HepG2 (cell line): ENCODE measurements at regions not wholly inside any gene's neighbourhood (a gene's known extent, or its start where the extent isn't known, plus 50 kb on each side); places are given as distances from the start of the nearest gene placed in this dataset.

Source experiments
- ATAC-seq: fragments of 200-7000 bp; cut with Tn5 transposase; 3 replicates; pipeline ENCODE4 v1.9.1; 2020; ENCODE audit warnings: mild to moderate bottlenecking, moderate library complexity
- BruUV-seq: library from RNA; stranded (reverse); fragments of 400-500 nt; replicated peaks from 2 replicates; lab custom pipeline; 2021; lab: Mats Ljungman, UMichigan
- CTCF ChIA-PET: fragments of 300-600 bp; formaldehyde crosslinking; extraction: SDS; loops from one replicate; lab custom pipeline; 2021; ENCODE audit warnings: low total read pairs, inconsistent platforms, low intra/inter-chr PET ratio; lab: Yijun Ruan, JAX
- POLR2A ChIA-PET: fragments of 350-600 bp; sonication (Branson Sonifier 250); formaldehyde crosslinking; loops from one replicate; lab custom pipeline; 2020; ENCODE audit warnings: antibody characterized with exemption, inconsistent platforms; lab: Yijun Ruan, JAX
- DNase-seq: peaks from one replicate; pipeline ENCODE4 v3.0.0-alpha.2; 2015; ENCODE audit warnings: low spot score
- FAIRE-seq: peaks from 3 replicates; lab custom pipeline; 2011; peaks lifted over from hg19 to GRCh38; lab: Jason Lieb, UNC
- H2AFZ ChIP-seq: one replicate; pipeline ENCODE4 v1.6.1; 2011; ENCODE audit warnings: low read length, inconsistent platforms
- H3K27ac ChIP-seq: fragments of 300-600 bp; 3 replicates; pipeline ENCODE4 v1.8.0; 2011; ENCODE audit warnings: mixed run types, mild to moderate bottlenecking, mixed read lengths, low read length, inconsistent platforms; ENCODE audit not compliant: insufficient read depth; ENCODE audit errors: extremely low read length
- H3K27me3 ChIP-seq, 2 experiments: fragments of 200-600 bp in 1 of 2; 2 replicates in 1 of 2; 3 replicates in 1 of 2; pipeline versions ENCODE4 v1.6.0 to v1.8.0; 2011; ENCODE audit warnings: low read length in 2 of 2, mild to moderate bottlenecking in 2 of 2, moderate library complexity in 2 of 2, inconsistent platforms in 1 of 2; ENCODE audit not compliant: insufficient read depth in 2 of 2, control insufficient read depth in 1 of 2
- H3K36me3 ChIP-seq, 2 experiments: fragments of 200-600 bp in 1 of 2; replicated peaks in 1 of 2; 2 replicates in 1 of 2; 3 replicates in 1 of 2; pipeline versions ENCODE4 v1.5.1 to v1.8.0; 2011; ENCODE audit warnings: low read length in 2 of 2, inconsistent platforms in 1 of 2; ENCODE audit not compliant: insufficient read depth in 2 of 2, control insufficient read depth in 1 of 2
- H3K4me1 ChIP-seq: 2 replicates; pipeline ENCODE4 v1.5.1; 2012; ENCODE audit warnings: low read length, inconsistent platforms; ENCODE audit not compliant: insufficient read depth
- H3K4me2 ChIP-seq: 2 replicates; pipeline ENCODE4 v1.6.0; 2011; ENCODE audit warnings: low read depth, low read length, inconsistent platforms
- H3K4me3 ChIP-seq, 3 experiments: fragments of 200-600 bp in 1 of 3; sonication (generic), shearing (Covaris generic) in 1 of 3; replicated peaks in 1 of 3; 2 replicates each; pipeline ENCODE4 v1.5.1; 2011 to 2016; ENCODE audit warnings: low read length in 3 of 3, inconsistent platforms in 2 of 3, low read depth in 2 of 3, mild to moderate bottlenecking in 2 of 3, control low read depth in 1 of 3, mixed read lengths in 1 of 3; ENCODE audit not compliant: insufficient read depth in 1 of 3
- H3K79me2 ChIP-seq: one replicate; pipeline ENCODE4 v1.6.1; 2011; ENCODE audit warnings: low read length, inconsistent platforms; ENCODE audit not compliant: insufficient read depth
- H3K9ac ChIP-seq: 2 replicates; pipeline ENCODE4 v1.6.0; 2011; ENCODE audit warnings: mild to moderate bottlenecking, low read depth, low read length, inconsistent platforms; ENCODE audit not compliant: insufficient read depth
- H3K9me3 ChIP-seq: 2 replicates; pipeline ENCODE4 v1.5.1; 2012; ENCODE audit warnings: mild to moderate bottlenecking, low read length
- H4K20me1 ChIP-seq: 2 replicates; pipeline ENCODE4 v1.6.0; 2011; ENCODE audit warnings: inconsistent platforms, mild to moderate bottlenecking, low read length, moderate library complexity; ENCODE audit not compliant: insufficient read depth
- ATRX ChIP-seq: sonication (generic); formaldehyde crosslinking; IDR thresholded peaks from 2 replicates; pipeline ENCODE4 v1.4.0; 2020; ENCODE audit warnings: missing genetic modification reagents, borderline replicate concordance
- E2F5 ChIP-seq: sonication (generic); formaldehyde crosslinking; conservative IDR thresholded peaks from 2 replicates; pipeline ENCODE4 v1.4.0; 2020; ENCODE audit warnings: missing genetic modification reagents
- FOXA1 ChIP-seq, 2 experiments: fragments of 450-650 bp in 1 of 2; sonication (generic) in 1 of 2; formaldehyde crosslinking in 1 of 2; IDR thresholded peaks; 2 replicates each; pipeline versions ENCODE4 v1.4.0 to v1.6.1; 2016 to 2020; ENCODE audit warnings: missing genetic modification reagents in 1 of 2
- FOXO4 ChIP-seq: sonication (generic); formaldehyde crosslinking; conservative IDR thresholded peaks from 2 replicates; pipeline ENCODE4 v1.8.1; 2023; ENCODE audit warnings: missing genetic modification reagents
- IKZF5 ChIP-seq: IDR thresholded peaks from 2 replicates; pipeline ENCODE4 v1.6.1; 2018; ENCODE audit warnings: missing genetic modification reagents, mild to moderate bottlenecking, missing compliant biosample characterization
- PHF21A ChIP-seq: sonication (generic); formaldehyde crosslinking; IDR thresholded peaks from 2 replicates; pipeline ENCODE4 v1.5.0; 2020; ENCODE audit warnings: mild to moderate bottlenecking, missing genetic modification reagents
- SRSF9 ChIP-seq: fragments of 200-400 bp; formaldehyde crosslinking; IDR thresholded peaks from 2 replicates; pipeline ENCODE4 v1.6.1; 2018; ENCODE audit warnings: borderline replicate concordance, mild to moderate bottlenecking, low read depth, low read length; ENCODE audit not compliant: insufficient read depth, poor library complexity, severe bottlenecking
- TCF7L2 ChIP-seq: IDR thresholded peaks from 2 replicates; pipeline ENCODE4 v1.6.1; 2011; ENCODE audit warnings: mild to moderate bottlenecking, low read depth, low read length, moderate library complexity
- TIGD3 ChIP-seq: sonication (generic); formaldehyde crosslinking; IDR thresholded peaks from 2 replicates; pipeline ENCODE4 v1.5.1; 2020; ENCODE audit warnings: mild to moderate bottlenecking, missing genetic modification reagents, borderline replicate concordance
- ZNF552 ChIP-seq: sonication (generic); formaldehyde crosslinking; IDR thresholded peaks from 2 replicates; pipeline ENCODE4 v1.9.0; 2022; ENCODE audit warnings: missing genetic modification reagents, mild to moderate bottlenecking, borderline replicate concordance
- ZSCAN9 ChIP-seq: IDR thresholded peaks from 2 replicates; pipeline ENCODE4 v1.6.1; 2016; ENCODE audit warnings: borderline replicate concordance
- WGBS: methylation state at CpG from one replicate; pipeline ENCODE4 v1.1.6; 2017; ENCODE audit warnings: low lambda C conversion rate; 5-methylcytosine and 5-hydroxymethylcytosine counted together
- in situ Hi-C: cut with HindIII; loops from 2 replicates; pipeline ENCODE4 v1.10.0; 2017; ENCODE audit warnings: low pct_unique_long_range_greater_than_20kb; ENCODE audit not compliant: extremely low pct_ligation_motif_present
- intact Hi-C: fragments of 100-400 bp; cut with micrococcal nuclease; formaldehyde crosslinking; loops from one replicate; pipeline ENCODE4 v1.10.0; 2022; ENCODE audit not compliant: unreplicated experiment

GRCh38 chr13:85262499-85262898 lies 536.7 kb downstream of the SLITRK6 start:
- intact Hi-C loops (no loop called here), in situ Hi-C loops (no loop called here)
- Histone ChIP-seq H3K79me2 (no peaks in the 10 kb centered on the region), H3K9me3 (no peaks in the 10 kb centered on the region), H4K20me1 (no peaks in the 10 kb centered on the region), H3K4me3 (no peak overlapping the region), H2AFZ (no peak overlapping the region), H3K9ac (no peak overlapping the region), H3K36me3 (no peaks in the 10 kb centered on the region), H3K27ac (no peak overlapping the region), H3K4me1 (no peaks in the 10 kb centered on the region), H3K4me2 (no peak overlapping the region), H3K27me3 (no peaks in the 10 kb centered on the region)
- 26% methylated on average over 2 of the region's 2 CpGs for whole genome bisulfite sequencing
- ChIA-PET POLR2A (no interaction called here), CTCF (no interaction called here)
- no peak for TF ChIP-seq ZSCAN9
- TF ChIP-seq ATRX (CRISPR knock-in tag): no peak
- TF ChIP-seq PHF21A (CRISPR knock-in tag): no peak
- no peak for TF ChIP-seq TCF7L2
- no peak for TF ChIP-seq FOXO4 (CRISPR knock-in tag)
- no peak for TF ChIP-seq SRSF9
- no peak for TF ChIP-seq TIGD3
- TF ChIP-seq FOXA1 (IDR thresholded peaks at IDR 0.05): no peak
- TF ChIP-seq FOXA1 (CRISPR knock-in tag; IDR thresholded peaks at IDR 0.05): no peak
- no peak for TF ChIP-seq E2F5 (CRISPR knock-in tag)
- no peak for TF ChIP-seq ZNF552 (CRISPR knock-in tag)
- no peak for TF ChIP-seq IKZF5 (CRISPR knock-in tag)
- ATAC-seq (no peak), DNase-seq (no peak), FAIRE-seq (no peak)
- BruUV-seq: no TSS peak
